Fibroblast of gingiva (primary cell): ENCODE measurements at regions not wholly inside any gene's neighbourhood (a gene's known extent, or its start where the extent isn't known, plus 50 kb on each side); places are given as distances from the start of the nearest gene placed in this dataset.

Experiments
- DNase-seq: peaks from one replicate; pipeline ENCODE4 v3.0.0-alpha.2; 2011; ENCODE audit warnings: low read depth

GRCh38 chr5:175109058-175109755, 334.8 kb downstream of the DRD1 start:
- no peak for DNase-seq

GRCh38 chr5:175107865-175108264, 336.1 kb downstream of the DRD1 start:
- no peak for DNase-seq

- DNase-seq, result no peak
Measured at GRCh38 chr5:175107028-175107588, 336.9 kb downstream of the DRD1 start.

- DNase-seq, result no peak
Measured at GRCh38 chr5:175104677-175105076, 339.3 kb downstream of the DRD1 start.

GRCh38 chr5:175103746-175104145, 340.2 kb downstream of the DRD1 start:
- DNase-seq, result no peak

- DNase-seq, result no peak
Measured at GRCh38 chr5:175102717-175103116, 341.3 kb downstream of the DRD1 start.

- DNase-seq, result no peak
Measured at GRCh38 chr5:175098301-175098700, 345.7 kb downstream of the DRD1 start.

- DNase-seq, result no peak
Measured at GRCh38 chr5:175096469-175097165, 347.4 kb downstream of the DRD1 start.

- DNase-seq, result no peak
Measured at GRCh38 chr5:175094461-175094860, 349.5 kb downstream of the DRD1 start.

GRCh38 chr5:175092691-175093090, 351.3 kb downstream of the DRD1 start:
- DNase-seq, result no peak

GRCh38 chr5:175088963-175089362, 355.0 kb downstream of the DRD1 start:
- no peak for DNase-seq

- DNase-seq, result no peak
Measured at GRCh38 chr5:175082866-175083590, 358.6 kb downstream of the MSX2 start.

GRCh38 chr5:175082346-175082745, 358.0 kb downstream of the MSX2 start:
- no peak for DNase-seq

- no peak for DNase-seq
Measured at GRCh38 chr5:175079707-175080106, 355.3 kb downstream of the MSX2 start.

GRCh38 chr5:175070283-175070682, 345.9 kb downstream of the MSX2 start:
- DNase-seq, result no peak

- DNase-seq, result no peak
Measured at GRCh38 chr5:175060257-175060656, 335.9 kb downstream of the MSX2 start.

GRCh38 chr5:175059687-175060211, 335.4 kb downstream of the MSX2 start:
- no peak for DNase-seq

- no peak for DNase-seq
Measured at GRCh38 chr5:175056831-175057230, 332.4 kb downstream of the MSX2 start.

- no peak for DNase-seq
Measured at GRCh38 chr5:175054243-175054642, 329.9 kb downstream of the MSX2 start.

GRCh38 chr5:175052351-175052750, 328.0 kb downstream of the MSX2 start:
- no peak for DNase-seq

- DNase-seq, result no peak
Measured at GRCh38 chr5:175047048-175047447, 322.7 kb downstream of the MSX2 start.

- no peak for DNase-seq
Measured at GRCh38 chr5:175045820-175046219, 321.4 kb downstream of the MSX2 start.

GRCh38 chr5:175037820-175038219, 313.4 kb downstream of the MSX2 start:
- no peak for DNase-seq
